ENCODE measurements at regions not wholly inside any gene's neighbourhood (a gene's known extent, or its start where the extent isn't known, plus 50 kb on each side); places are given as distances from the start of the nearest gene placed in this dataset.

DNA sequence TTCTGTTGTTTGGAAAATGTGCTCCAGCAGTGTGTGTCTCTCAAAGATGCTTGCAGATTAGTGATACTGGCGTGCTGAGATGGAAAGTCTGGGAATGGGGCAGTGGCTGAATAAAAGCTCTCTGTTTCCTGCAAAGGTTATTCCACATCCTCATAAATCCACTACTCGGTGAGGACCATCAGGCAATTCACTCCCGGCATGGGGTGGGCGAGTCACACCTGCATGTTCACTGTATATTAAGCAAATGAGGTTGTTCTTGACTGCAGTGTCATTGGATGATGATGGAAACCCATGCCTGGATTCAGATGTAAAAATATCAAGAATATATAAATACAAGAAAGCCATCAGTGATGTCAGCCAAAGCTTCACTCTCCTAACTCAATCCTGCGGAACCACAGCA, 65.4 kb upstream of the DSCAM start:
- H3K27me3 ChIP-seq (ENCODE audit: control insufficient read depth, insufficient read depth, low read length) = no peaks in the 10 kb centered on the region
- DNase-seq (no peak), FAIRE-seq (no peak)
- no peak overlapping the region for H3K27ac ChIP-seq (ENCODE audit: low read depth in 2 of 2, low read length in 2 of 2)
- H3K36me3 ChIP-seq (ENCODE audit: control insufficient read depth in 2 of 3, insufficient read depth in 3 of 3, low read length in 3 of 3) = no peaks in the 10 kb centered on the region
- intact Hi-C loops (cut with DNase I) = no loop called here
- no peak overlapping the region for H3K9ac ChIP-seq (ENCODE audit: low read length in 3 of 3)
- TF ChIP-seq, protein P1, sequence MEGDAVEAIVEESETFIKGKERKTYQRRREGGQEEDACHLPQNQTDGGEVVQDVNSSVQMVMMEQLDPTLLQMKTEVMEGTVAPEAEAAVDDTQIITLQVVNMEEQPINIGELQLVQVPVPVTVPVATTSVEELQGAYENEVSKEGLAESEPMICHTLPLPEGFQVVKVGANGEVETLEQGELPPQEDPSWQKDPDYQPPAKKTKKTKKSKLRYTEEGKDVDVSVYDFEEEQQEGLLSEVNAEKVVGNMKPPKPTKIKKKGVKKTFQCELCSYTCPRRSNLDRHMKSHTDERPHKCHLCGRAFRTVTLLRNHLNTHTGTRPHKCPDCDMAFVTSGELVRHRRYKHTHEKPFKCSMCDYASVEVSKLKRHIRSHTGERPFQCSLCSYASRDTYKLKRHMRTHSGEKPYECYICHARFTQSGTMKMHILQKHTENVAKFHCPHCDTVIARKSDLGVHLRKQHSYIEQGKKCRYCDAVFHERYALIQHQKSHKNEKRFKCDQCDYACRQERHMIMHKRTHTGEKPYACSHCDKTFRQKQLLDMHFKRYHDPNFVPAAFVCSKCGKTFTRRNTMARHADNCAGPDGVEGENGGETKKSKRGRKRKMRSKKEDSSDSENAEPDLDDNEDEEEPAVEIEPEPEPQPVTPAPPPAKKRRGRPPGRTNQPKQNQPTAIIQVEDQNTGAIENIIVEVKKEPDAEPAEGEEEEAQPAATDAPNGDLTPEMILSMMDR (IDR thresholded peaks at IDR 0.05; ENCODE audit: borderline replicate concordance, extremely low read depth, insufficient read depth) = no peak
- H3K4me1 ChIP-seq (ENCODE audit: control insufficient read depth in 2 of 3, insufficient read depth in 2 of 3, low read depth in 1 of 3, low read length in 3 of 3) = no peaks in the 10 kb centered on the region
- H3K9me3 ChIP-seq (ENCODE audit: control insufficient read depth in 2 of 3, insufficient read depth in 1 of 3, low read length in 3 of 3) = no peaks in the 10 kb centered on the region
- H3K4me3 ChIP-seq (ENCODE audit: low read length in 3 of 3) = no peak overlapping the region

DNA sequence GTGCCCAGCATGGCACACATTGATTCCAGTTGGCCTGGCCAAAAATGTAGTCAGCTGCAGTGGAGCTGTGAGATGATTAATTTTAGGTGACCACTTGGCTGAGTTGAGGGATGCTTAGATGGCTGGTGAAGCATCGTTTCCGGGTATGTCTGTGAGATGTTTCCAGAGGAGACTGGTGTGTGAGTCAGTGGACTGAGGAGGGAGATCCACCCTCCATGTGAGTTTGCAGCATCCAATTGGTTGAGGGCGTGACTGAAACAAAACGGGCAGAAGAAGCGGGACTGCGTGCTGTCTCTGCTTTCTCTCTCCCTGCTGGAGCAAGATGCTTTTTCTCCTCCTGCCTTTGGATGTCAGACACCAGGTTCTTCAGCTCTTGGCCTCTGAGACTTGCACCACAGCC, 68.2 kb upstream of the DSCAM start:
- Histone ChIP-seq H3K9ac (ENCODE audit: low read length in 3 of 3) (no peak overlapping the region), H3K27me3 (ENCODE audit: control insufficient read depth, insufficient read depth, low read length) (no peaks in the 10 kb centered on the region), H3K4me1 (ENCODE audit: control insufficient read depth in 2 of 3, insufficient read depth in 2 of 3, low read depth in 1 of 3, low read length in 3 of 3) (no peaks in the 10 kb centered on the region), H3K27ac (ENCODE audit: low read depth in 2 of 2, low read length in 2 of 2) (no peak overlapping the region), H3K4me3 (ENCODE audit: low read length in 3 of 3) (no peak overlapping the region), H3K9me3 (ENCODE audit: control insufficient read depth in 2 of 3, insufficient read depth in 1 of 3, low read length in 3 of 3) (no peaks in the 10 kb centered on the region), H3K36me3 (ENCODE audit: control insufficient read depth in 2 of 3, insufficient read depth in 3 of 3, low read length in 3 of 3) (no peaks in the 10 kb centered on the region)
- DNase-seq (no peak), FAIRE-seq (no peak)
- TF ChIP-seq, protein P1 (IDR thresholded peaks at IDR 0.05; ENCODE audit: borderline replicate concordance, extremely low read depth, insufficient read depth) = no peak
- intact Hi-C loops (cut with DNase I) = no loop called here

DNA sequence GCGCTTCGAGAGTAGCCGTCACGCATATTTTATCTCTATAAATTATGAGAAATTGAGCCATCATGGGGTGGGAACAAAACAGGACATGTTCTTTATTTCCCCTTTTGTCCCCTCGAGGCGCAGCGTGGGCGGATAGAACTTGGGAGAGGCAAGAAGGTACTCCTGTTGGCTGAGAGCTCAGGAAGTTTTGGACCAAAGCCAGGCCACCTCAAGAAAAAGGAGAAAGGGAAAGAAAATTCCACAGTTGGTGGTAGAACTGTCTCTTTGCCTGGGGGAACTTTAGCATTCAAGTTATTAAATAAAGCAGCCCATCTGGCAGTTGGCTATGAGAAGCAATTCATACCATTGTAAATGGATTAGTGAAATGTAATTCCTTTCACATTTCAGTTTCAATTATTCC, 76.4 kb upstream of the DSCAM start:
- Histone ChIP-seq H3K9ac (ENCODE audit: low read length in 3 of 3) (no peak overlapping the region), H3K27me3 (ENCODE audit: control insufficient read depth, insufficient read depth, low read length) (no peaks in the 10 kb centered on the region), H3K4me1 (ENCODE audit: control insufficient read depth in 2 of 3, insufficient read depth in 2 of 3, low read depth in 1 of 3, low read length in 3 of 3) (no peaks in the 10 kb centered on the region), H3K4me3 (ENCODE audit: low read length in 3 of 3) (no peak overlapping the region), H3K27ac (ENCODE audit: low read depth in 2 of 2, low read length in 2 of 2) (no peak overlapping the region), H3K9me3 (ENCODE audit: control insufficient read depth in 2 of 3, insufficient read depth in 1 of 3, low read length in 3 of 3) (no peaks in the 10 kb centered on the region), H3K36me3 (ENCODE audit: control insufficient read depth in 2 of 3, insufficient read depth in 3 of 3, low read length in 3 of 3) (no peaks in the 10 kb centered on the region)
- DNase-seq (no peak), FAIRE-seq (no peak)
- intact Hi-C loops (cut with DNase I) = no loop called here
- TF ChIP-seq, protein P1 (IDR thresholded peaks at IDR 0.05; ENCODE audit: borderline replicate concordance, extremely low read depth, insufficient read depth) = no peak

DNA sequence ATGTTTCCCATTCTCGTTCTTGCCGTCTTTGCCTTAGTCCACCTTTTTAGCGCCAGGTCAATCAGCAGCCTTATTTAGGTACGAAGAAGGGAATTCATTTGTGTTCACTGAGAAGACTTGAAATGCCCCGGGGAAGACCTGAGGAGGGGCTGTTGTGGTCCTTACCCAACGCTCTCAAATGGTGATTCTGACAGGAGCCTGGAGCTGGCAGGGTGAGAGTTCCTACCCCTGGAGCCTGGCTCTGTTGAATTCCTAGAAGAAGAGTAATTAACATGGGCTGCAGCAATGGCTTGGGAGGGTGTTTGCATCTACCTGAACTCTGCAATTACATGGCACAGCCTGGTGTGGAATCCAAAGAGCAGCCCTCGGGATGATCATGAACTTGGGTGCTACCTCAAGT, 76.9 kb upstream of the DSCAM start:
- DNase-seq (no peak), FAIRE-seq (no peak)
- Histone ChIP-seq H3K36me3 (ENCODE audit: control insufficient read depth in 2 of 3, insufficient read depth in 3 of 3, low read length in 3 of 3) (no peaks in the 10 kb centered on the region), H3K4me1 (ENCODE audit: control insufficient read depth in 2 of 3, insufficient read depth in 2 of 3, low read depth in 1 of 3, low read length in 3 of 3) (no peaks in the 10 kb centered on the region), H3K27ac (ENCODE audit: low read depth in 2 of 2, low read length in 2 of 2) (no peak overlapping the region), H3K4me3 (ENCODE audit: low read length in 3 of 3) (no peak overlapping the region), H3K9ac (ENCODE audit: low read length in 3 of 3) (no peak overlapping the region), H3K27me3 (ENCODE audit: control insufficient read depth, insufficient read depth, low read length) (no peaks in the 10 kb centered on the region), H3K9me3 (ENCODE audit: control insufficient read depth in 2 of 3, insufficient read depth in 1 of 3, low read length in 3 of 3) (no peaks in the 10 kb centered on the region)
- TF ChIP-seq, protein P1 (IDR thresholded peaks at IDR 0.05; ENCODE audit: borderline replicate concordance, extremely low read depth, insufficient read depth) = no peak
- intact Hi-C loops (cut with DNase I) = no loop called here
